ENCODE measurements at regions not wholly inside any gene's neighbourhood (a gene's known extent, or its start where the extent isn't known, plus 50 kb on each side); places are given as distances from the start of the nearest gene placed in this dataset.

DNA sequence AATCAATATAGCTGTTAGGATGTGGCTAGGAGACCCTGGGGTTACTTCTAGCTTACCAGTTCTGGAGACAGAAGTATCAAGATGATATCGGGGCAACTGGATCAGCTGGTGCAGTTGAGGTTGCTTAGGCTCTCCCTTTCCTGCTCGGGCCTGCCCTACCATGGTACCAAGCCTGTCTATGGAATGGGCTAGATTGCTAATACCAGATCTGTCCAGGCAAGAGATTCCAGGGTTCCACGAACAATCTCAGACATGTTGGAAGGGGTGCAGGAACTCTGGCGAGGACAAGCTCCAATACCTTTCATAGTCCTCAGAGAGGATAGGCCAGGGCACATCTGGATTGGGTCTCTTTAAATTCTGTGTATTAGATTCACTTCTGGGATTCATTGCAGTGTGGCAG is 53.8 kb downstream of the ADM start:
- Histone ChIP-seq H3K36me3 (ENCODE audit: control insufficient read depth, insufficient read depth, low read length) (no peaks in the 10 kb centered on the region), H3K4me3 (replicated peaks in 1 of 4; ENCODE audit: control extremely low read depth in 1 of 4, insufficient read depth in 1 of 4, low read depth in 3 of 4, low read length in 4 of 4) (no peak overlapping the region), H3K27me3 (ENCODE audit: control insufficient read depth, insufficient read depth, low read length) (no peaks in the 10 kb centered on the region), H3K4me1 (ENCODE audit: control insufficient read depth, extremely low read depth, insufficient read depth, low read length) (peaks cover 5% of the 10 kb centered on the region), H3K4me2 (ENCODE audit: extremely low read depth, insufficient read depth, low read length) (no peak overlapping the region), H3K79me2 (ENCODE audit: control insufficient read depth, insufficient read depth, low read length) (no peaks in the 10 kb centered on the region), H4K20me1 (ENCODE audit: control insufficient read depth, extremely low read depth, insufficient read depth, low read length) (no peaks in the 10 kb centered on the region), H3K9ac (ENCODE audit: insufficient read depth, low read length) (no peak overlapping the region), H3K9me3 (ENCODE audit: control insufficient read depth, insufficient read depth, low read depth, low read length) (no peaks in the 10 kb centered on the region), H3K27ac (ENCODE audit: insufficient read depth, low read length) (no peak overlapping the region), H2AFZ (ENCODE audit: low read length) (no peak overlapping the region)
- no peak for DNase-seq (ENCODE audit: low read depth in 2 of 2)
- TF ChIP-seq CTCF (conservative IDR thresholded peaks at IDR 0.05 in 1 of 2, IDR thresholded peaks at IDR 0.05 in 1 of 2; ENCODE audit: low read depth in 1 of 2, low read length in 2 of 2): no peak

- TF ChIP-seq CTCF (conservative IDR thresholded peaks at IDR 0.05 in 1 of 2, IDR thresholded peaks at IDR 0.05 in 1 of 2; ENCODE audit: low read depth in 1 of 2, low read length in 2 of 2) (no peak), EZH2 (IDR thresholded peaks at IDR 0.05; ENCODE audit: low read length, missing control alignments) (no peak)
- Histone ChIP-seq H4K20me1 (ENCODE audit: control insufficient read depth, extremely low read depth, insufficient read depth, low read length) (no peaks in the 10 kb centered on the region), H3K79me2 (ENCODE audit: control insufficient read depth, insufficient read depth, low read length) (no peaks in the 10 kb centered on the region)
Measured at GRCh38 chr11:10359171-10359570, 54.3 kb downstream of the ADM start.

DNA sequence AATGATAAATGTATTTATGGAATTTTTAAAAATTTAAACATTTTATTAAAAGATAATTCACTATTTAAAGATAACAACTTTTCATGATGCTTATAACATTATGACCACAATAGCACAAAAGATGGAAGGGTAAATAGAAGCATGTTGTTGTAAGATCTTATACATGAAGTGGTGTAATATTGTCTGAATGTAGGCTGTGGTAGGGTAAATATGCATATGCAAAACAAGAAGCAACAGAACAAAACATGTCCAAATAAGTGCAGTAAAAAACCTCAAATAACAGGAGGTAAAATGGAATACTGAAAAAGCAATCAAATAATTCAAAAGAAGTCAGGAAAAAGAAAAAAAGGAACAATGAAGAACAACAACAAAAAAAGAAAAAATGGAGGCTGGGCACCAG is 56.0 kb downstream of the ADM start:
- no peak for DNase-seq (ENCODE audit: low read depth in 2 of 2)
- Histone ChIP-seq H3K9me3 (ENCODE audit: control insufficient read depth, insufficient read depth, low read depth, low read length) (no peaks in the 10 kb centered on the region), H3K27me3 (ENCODE audit: control insufficient read depth, insufficient read depth, low read length) (no peaks in the 10 kb centered on the region), H3K4me3 (replicated peaks in 1 of 4; ENCODE audit: control extremely low read depth in 1 of 4, insufficient read depth in 1 of 4, low read depth in 3 of 4, low read length in 4 of 4) (no peak overlapping the region), H3K36me3 (ENCODE audit: control insufficient read depth, insufficient read depth, low read length) (no peaks in the 10 kb centered on the region), H2AFZ (ENCODE audit: low read length) (no peak overlapping the region), H4K20me1 (ENCODE audit: control insufficient read depth, extremely low read depth, insufficient read depth, low read length) (no peaks in the 10 kb centered on the region), H3K79me2 (ENCODE audit: control insufficient read depth, insufficient read depth, low read length) (no peaks in the 10 kb centered on the region), H3K4me1 (ENCODE audit: control insufficient read depth, extremely low read depth, insufficient read depth, low read length) (no peaks in the 10 kb centered on the region), H3K4me2 (ENCODE audit: extremely low read depth, insufficient read depth, low read length) (no peak overlapping the region), H3K9ac (ENCODE audit: insufficient read depth, low read length) (no peak overlapping the region), H3K27ac (ENCODE audit: insufficient read depth, low read length) (no peak overlapping the region)
- TF ChIP-seq CTCF (conservative IDR thresholded peaks at IDR 0.05 in 1 of 2, IDR thresholded peaks at IDR 0.05 in 1 of 2; ENCODE audit: low read depth in 1 of 2, low read length in 2 of 2) (no peak), EZH2 (IDR thresholded peaks at IDR 0.05; ENCODE audit: low read length, missing control alignments) (no peak)

More at GRCh38 chr11:10359171-10359570, 54.3 kb downstream of the ADM start:
- H2AFZ ChIP-seq (ENCODE audit: low read length): no peak overlapping the region
- H3K4me1 ChIP-seq (ENCODE audit: control insufficient read depth, extremely low read depth, insufficient read depth, low read length): peaks cover 5% of the 10 kb centered on the region
- no peak overlapping the region for H3K27ac ChIP-seq (ENCODE audit: insufficient read depth, low read length)
- no peaks in the 10 kb centered on the region for H3K9me3 ChIP-seq (ENCODE audit: control insufficient read depth, insufficient read depth, low read depth, low read length)
- no peak overlapping the region for H3K4me2 ChIP-seq (ENCODE audit: extremely low read depth, insufficient read depth, low read length)
- DNase-seq (ENCODE audit: low read depth in 2 of 2): no peak
- no peak overlapping the region for H3K9ac ChIP-seq (ENCODE audit: insufficient read depth, low read length)
- no peaks in the 10 kb centered on the region for H3K36me3 ChIP-seq (ENCODE audit: control insufficient read depth, insufficient read depth, low read length)
- H3K27me3 ChIP-seq (ENCODE audit: control insufficient read depth, insufficient read depth, low read length): no peaks in the 10 kb centered on the region
- H3K4me3 ChIP-seq (replicated peaks in 1 of 4; ENCODE audit: control extremely low read depth in 1 of 4, insufficient read depth in 1 of 4, low read depth in 3 of 4, low read length in 4 of 4): no peak overlapping the region

All from fibroblast of lung (primary cell).